ENCODE measurements at regions not wholly inside any gene's neighbourhood (a gene's known extent, or its start where the extent isn't known, plus 50 kb on each side); places are given as distances from the start of the nearest gene placed in this dataset.

GRCh38 chr13:90541346-90541745 is 806.1 kb upstream of the MIR17HG start:
- Mint-ChIP-seq H3K27ac (no peak overlapping the region), H3K27me3 (no peaks in the 10 kb centered on the region), H3K36me3 (no peaks in the 10 kb centered on the region), H3K4me1 (no peaks in the 10 kb centered on the region), H3K9me3 (no peaks in the 10 kb centered on the region), H3K4me3 (no peak overlapping the region)

- Mint-ChIP-seq H3K4me1 (no peaks in the 10 kb centered on the region), H3K27me3 (no peaks in the 10 kb centered on the region), H3K27ac (no peak overlapping the region), H3K9me3 (peaks cover 3% of the 10 kb centered on the region), H3K36me3 (no peaks in the 10 kb centered on the region), H3K4me3 (no peak overlapping the region)
Measured at GRCh38 chr13:90542959-90543505, 804.5 kb upstream of the MIR17HG start.

GRCh38 chr13:90545070-90545840 is 802.2 kb upstream of the MIR17HG start:
- no peaks in the 10 kb centered on the region for H3K4me1 Mint-ChIP-seq
- no peaks in the 10 kb centered on the region for H3K36me3 Mint-ChIP-seq
- H3K27me3 Mint-ChIP-seq: no peaks in the 10 kb centered on the region
- H3K27ac Mint-ChIP-seq: no peak overlapping the region
- peaks cover 15% of the 10 kb centered on the region for H3K9me3 Mint-ChIP-seq
- H3K4me3 Mint-ChIP-seq: no peak overlapping the region

- Mint-ChIP-seq H3K27me3 (no peaks in the 10 kb centered on the region), H3K4me3 (no peak overlapping the region), H3K9me3 (peaks cover 15% of the 10 kb centered on the region), H3K36me3 (no peaks in the 10 kb centered on the region), H3K27ac (no peak overlapping the region), H3K4me1 (no peaks in the 10 kb centered on the region)
Measured at GRCh38 chr13:90547272-90547790, 800.2 kb upstream of the MIR17HG start.

DNA sequence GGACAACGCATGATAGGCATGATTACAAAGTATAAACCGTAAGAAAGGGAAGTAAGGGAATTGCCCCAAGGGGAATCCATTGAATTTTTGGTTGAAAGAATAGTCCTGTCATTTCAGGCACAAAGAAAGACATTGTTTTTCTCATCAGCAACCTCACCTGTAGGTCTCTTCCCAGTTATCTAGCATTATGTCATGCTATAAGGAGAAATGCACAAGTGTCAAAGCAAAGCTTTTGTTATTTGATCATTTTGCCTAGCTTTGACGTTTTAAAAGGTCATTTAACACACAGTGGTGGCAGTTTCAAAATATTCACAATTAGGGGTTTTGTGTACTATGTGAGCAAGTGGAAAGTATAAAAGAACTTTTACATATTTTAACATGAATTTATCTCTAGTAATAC is 796.2 kb upstream of the MIR17HG start:
- no peak overlapping the region for H3K27ac Mint-ChIP-seq
- peaks cover 15% of the 10 kb centered on the region for H3K9me3 Mint-ChIP-seq
- H3K27me3 Mint-ChIP-seq: no peaks in the 10 kb centered on the region
- no peak overlapping the region for H3K4me3 Mint-ChIP-seq
- no peaks in the 10 kb centered on the region for H3K4me1 Mint-ChIP-seq
- no peaks in the 10 kb centered on the region for H3K36me3 Mint-ChIP-seq

- H3K27me3 Mint-ChIP-seq: no peaks in the 10 kb centered on the region
- peaks cover 19% of the 10 kb centered on the region for H3K9me3 Mint-ChIP-seq
- no peak overlapping the region for H3K27ac Mint-ChIP-seq
- no peaks in the 10 kb centered on the region for H3K4me1 Mint-ChIP-seq
- H3K36me3 Mint-ChIP-seq: no peaks in the 10 kb centered on the region
- H3K4me3 Mint-ChIP-seq: no peak overlapping the region
Measured at GRCh38 chr13:90552702-90553101, 794.8 kb upstream of the MIR17HG start.

GRCh38 chr13:90553159-90553558 is 794.3 kb upstream of the MIR17HG start:
- no peak overlapping the region for H3K27ac Mint-ChIP-seq
- no peaks in the 10 kb centered on the region for H3K4me1 Mint-ChIP-seq
- no peaks in the 10 kb centered on the region for H3K36me3 Mint-ChIP-seq
- H3K4me3 Mint-ChIP-seq: no peak overlapping the region
- H3K27me3 Mint-ChIP-seq: no peaks in the 10 kb centered on the region
- H3K9me3 Mint-ChIP-seq: peaks cover 17% of the 10 kb centered on the region

- Mint-ChIP-seq H3K27me3 (no peaks in the 10 kb centered on the region), H3K27ac (no peak overlapping the region), H3K36me3 (no peaks in the 10 kb centered on the region), H3K4me3 (no peak overlapping the region), H3K9me3 (peaks cover 9% of the 10 kb centered on the region), H3K4me1 (no peaks in the 10 kb centered on the region)
Measured at GRCh38 chr13:90557626-90558025, 789.9 kb upstream of the MIR17HG start.

DNA sequence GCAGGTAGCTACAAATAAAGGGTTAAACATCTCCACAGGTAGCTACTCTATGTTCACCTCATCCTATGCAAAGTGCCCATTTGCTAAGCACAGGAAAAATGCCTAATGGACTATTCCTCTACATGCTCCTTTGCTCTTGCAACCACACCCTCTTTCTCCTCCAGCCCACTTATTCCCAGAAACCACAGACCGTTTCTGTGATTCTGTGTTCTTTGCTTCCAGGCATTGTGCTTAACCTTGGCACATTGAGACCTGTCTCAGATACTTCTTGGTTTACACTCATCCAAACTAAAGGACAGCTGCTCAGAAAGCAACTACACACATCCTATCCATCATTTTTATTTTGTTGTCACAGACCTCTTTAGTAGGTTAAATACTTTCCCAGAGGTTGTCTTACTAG is 785.0 kb upstream of the MIR17HG start:
- H3K27ac Mint-ChIP-seq: no peak overlapping the region
- no peaks in the 10 kb centered on the region for H3K27me3 Mint-ChIP-seq
- H3K4me1 Mint-ChIP-seq: no peaks in the 10 kb centered on the region
- peaks cover 12% of the 10 kb centered on the region for H3K9me3 Mint-ChIP-seq
- H3K36me3 Mint-ChIP-seq: no peaks in the 10 kb centered on the region
- H3K4me3 Mint-ChIP-seq: no peak overlapping the region

- Mint-ChIP-seq H3K9me3 (peaks cover 7% of the 10 kb centered on the region), H3K27ac (no peak overlapping the region), H3K4me3 (no peak overlapping the region), H3K36me3 (no peaks in the 10 kb centered on the region), H3K4me1 (no peaks in the 10 kb centered on the region), H3K27me3 (no peaks in the 10 kb centered on the region)
Measured at GRCh38 chr13:90564096-90564495, 783.4 kb upstream of the MIR17HG start.

- Mint-ChIP-seq H3K36me3 (no peaks in the 10 kb centered on the region), H3K4me1 (no peaks in the 10 kb centered on the region), H3K4me3 (no peak overlapping the region), H3K9me3 (peaks cover 7% of the 10 kb centered on the region), H3K27ac (no peak overlapping the region), H3K27me3 (no peaks in the 10 kb centered on the region)
Measured at GRCh38 chr13:90564566-90564965, 782.9 kb upstream of the MIR17HG start.

GRCh38 chr13:90565985-90566713 is 781.3 kb upstream of the MIR17HG start:
- no peak overlapping the region for H3K4me3 Mint-ChIP-seq
- peaks cover 7% of the 10 kb centered on the region for H3K9me3 Mint-ChIP-seq
- no peaks in the 10 kb centered on the region for H3K27me3 Mint-ChIP-seq
- H3K27ac Mint-ChIP-seq: no peak overlapping the region
- H3K36me3 Mint-ChIP-seq: no peaks in the 10 kb centered on the region
- H3K4me1 Mint-ChIP-seq: no peaks in the 10 kb centered on the region

DNA sequence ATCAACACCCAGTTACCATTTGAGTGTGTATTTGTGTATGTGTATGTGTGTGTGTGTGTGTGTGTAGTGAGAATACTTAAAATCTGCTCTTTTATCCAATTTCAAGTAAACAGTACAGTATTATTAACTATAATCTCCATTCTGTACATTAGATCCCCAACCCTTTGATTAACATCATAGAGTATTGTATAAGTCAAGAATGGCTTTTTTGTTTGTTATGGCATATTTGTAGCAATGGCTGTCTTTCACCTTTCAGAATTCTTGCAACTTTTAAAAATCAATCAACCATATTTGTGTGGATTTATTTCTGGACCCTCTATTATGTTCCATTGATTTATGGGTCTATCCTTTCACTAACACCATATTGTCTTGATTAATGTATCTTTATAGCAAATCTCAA is 779.3 kb upstream of the MIR17HG start:
- H3K4me1 Mint-ChIP-seq: no peaks in the 10 kb centered on the region
- no peak overlapping the region for H3K27ac Mint-ChIP-seq
- H3K4me3 Mint-ChIP-seq: no peak overlapping the region
- H3K9me3 Mint-ChIP-seq: no peaks in the 10 kb centered on the region
- no peaks in the 10 kb centered on the region for H3K36me3 Mint-ChIP-seq
- no peaks in the 10 kb centered on the region for H3K27me3 Mint-ChIP-seq

GRCh38 chr13:90576067-90576466 is 771.4 kb upstream of the MIR17HG start:
- Mint-ChIP-seq H3K27ac (peak overlapping the region; percentile 4), H3K36me3 (no peaks in the 10 kb centered on the region), H3K9me3 (peaks cover 7% of the 10 kb centered on the region), H3K4me3 (no peak overlapping the region), H3K27me3 (no peaks in the 10 kb centered on the region), H3K4me1 (no peaks in the 10 kb centered on the region)

DNA sequence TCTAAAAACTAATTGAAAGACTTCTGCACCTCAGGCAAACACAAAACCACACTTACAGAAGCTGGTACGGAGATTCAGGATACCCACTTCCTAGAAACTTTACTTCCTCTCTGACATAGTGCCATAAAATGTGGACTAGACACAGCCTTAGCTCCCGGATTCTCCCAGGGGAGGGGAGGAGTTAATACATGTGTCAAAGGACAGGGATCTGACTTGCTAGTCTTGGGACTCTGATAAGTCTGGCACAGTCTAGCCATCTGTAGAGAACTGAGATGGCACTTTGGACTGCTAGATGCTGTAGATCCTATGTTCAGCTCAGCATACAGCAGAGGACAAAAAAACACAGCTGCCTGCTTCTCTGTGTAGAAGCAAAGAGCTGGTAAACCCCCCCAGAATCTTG is 769.8 kb upstream of the MIR17HG start:
- Mint-ChIP-seq H3K4me3 (no peak overlapping the region), H3K27ac (no peak overlapping the region), H3K4me1 (no peaks in the 10 kb centered on the region), H3K27me3 (no peaks in the 10 kb centered on the region), H3K9me3 (peaks cover 7% of the 10 kb centered on the region), H3K36me3 (no peaks in the 10 kb centered on the region)

DNA sequence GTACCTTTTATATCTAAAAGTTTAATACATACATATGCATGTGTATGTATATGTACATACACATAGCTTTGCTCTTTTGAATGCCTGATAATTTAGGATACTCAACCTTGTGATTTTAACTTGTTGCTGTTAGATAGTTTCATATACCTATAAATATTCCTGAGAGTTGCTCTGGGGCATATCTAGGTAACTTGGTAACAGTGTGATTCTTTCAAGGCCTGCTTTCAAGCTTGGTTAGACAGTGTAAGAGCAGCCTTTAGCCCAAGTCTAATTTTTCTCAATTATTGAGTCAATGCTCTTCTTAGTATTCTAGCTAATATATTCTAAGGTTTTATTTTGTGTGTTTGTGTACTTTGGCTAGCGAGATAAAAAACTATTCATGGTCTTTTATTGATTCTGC is 762.1 kb upstream of the MIR17HG start:
- Mint-ChIP-seq H3K4me1 (no peaks in the 10 kb centered on the region), H3K27ac (no peak overlapping the region), H3K9me3 (peaks cover 4% of the 10 kb centered on the region), H3K4me3 (no peak overlapping the region), H3K36me3 (no peaks in the 10 kb centered on the region), H3K27me3 (no peaks in the 10 kb centered on the region)

Data from activated naive CD4-positive, alpha-beta T cell treated with anti-CD3 and anti-CD28 coated beads, Interleukin-2, amount 50 U/mL, for 24 hours (primary cell).